Sigmoid colon (tissue), 6 donors: ENCODE measurements at regions not wholly inside any gene's neighbourhood (a gene's known extent, or its start where the extent isn't known, plus 50 kb on each side); places are given as distances from the start of the nearest gene placed in this dataset.
"Not testable (repeated sequence)": the region's sequence is repeated elsewhere in the genome, so short reads cannot be mapped to it uniquely, and the experiment has no call there.

Experiments used
- DNase-seq: peaks from one replicate; pipeline ENCODE4 v3.0.0-alpha.2; 2019
- H3K27ac ChIP-seq, 4 donors: fragments of 200-600 bp; sonication (generic); one replicate each; pipeline ENCODE4 v1.5.1; 2016 to 2019; ENCODE audit warnings: mild to moderate bottlenecking in 1 of 4
- H3K27me3 ChIP-seq, 3 donors: fragments of 200-600 bp; sonication (generic); one replicate each; pipeline ENCODE4 v1.5.1; 2019; ENCODE audit warnings: mild to moderate bottlenecking in 1 of 3
- H3K36me3 ChIP-seq, 4 donors: fragments of 200-600 bp; sonication (generic); one replicate each; pipeline ENCODE4 v1.5.1; 2016 to 2019
- H3K4me1 ChIP-seq, 4 donors: fragments of 200-600 bp; sonication (generic); one replicate each; pipeline ENCODE4 v1.5.1; 2017 to 2019
- H3K4me3 ChIP-seq, 4 donors: fragments of 200-600 bp; sonication (generic); one replicate each; pipeline ENCODE4 v1.5.1; 2017 to 2019; ENCODE audit warnings: mild to moderate bottlenecking in 2 of 4, moderate library complexity in 1 of 4
- H3K9me3 ChIP-seq, 4 donors: fragments of 200-600 bp in 3 of 4; sonication (generic) in 3 of 4; one replicate each; pipeline versions ENCODE4 v1.5.1 to v1.6.1; 2013 to 2019
- EP300 ChIP-seq, 4 donors: sonication (generic); formaldehyde crosslinking; IDR thresholded peaks; one replicate each; pipeline ENCODE4 v1.6.1; 2017; ENCODE audit warnings: antibody characterized with exemption in 4 of 4
- POLR2A ChIP-seq, 2 donors: fragments of 450-650 bp; IDR thresholded peaks; one replicate each; pipeline ENCODE4 v1.6.1; 2016; ENCODE audit warnings: antibody characterized with exemption in 2 of 2, mild to moderate bottlenecking in 2 of 2, moderate library complexity in 2 of 2
- POLR2AphosphoS5 ChIP-seq, 4 donors: sonication (generic); formaldehyde crosslinking; IDR thresholded peaks; one replicate each; pipeline ENCODE4 v1.6.1; 2017; ENCODE audit warnings: antibody characterized with exemption in 4 of 4
- WGBS, 2 donors: extraction: QIAGEN DNeasy Blood & Tissue Kit; methylation state at CpG; one replicate each; pipeline ENCODE4 v1.1.7; 2013; 5-methylcytosine and 5-hydroxymethylcytosine counted together
- intact Hi-C: fragments of 100-400 bp; cut with DNase I; formaldehyde crosslinking; loops from one replicate; pipeline ENCODE4 v1.15.1; 2023
- TF ChIP-seq, protein P1 (sequence below), 4 experiments: fragments of 450-650 bp in 3 of 4; fragments of 200-600 bp in 1 of 4; IDR thresholded peaks; one replicate each; pipeline ENCODE4 v1.5.1; 2016 to 2019; ENCODE audit warnings: antibody characterized with exemption in 4 of 4, mild to moderate bottlenecking in 3 of 4, moderate library complexity in 2 of 4
- donor health status: healthy with polysubstance abuse.
- donor health status: healthy.

DNA sequence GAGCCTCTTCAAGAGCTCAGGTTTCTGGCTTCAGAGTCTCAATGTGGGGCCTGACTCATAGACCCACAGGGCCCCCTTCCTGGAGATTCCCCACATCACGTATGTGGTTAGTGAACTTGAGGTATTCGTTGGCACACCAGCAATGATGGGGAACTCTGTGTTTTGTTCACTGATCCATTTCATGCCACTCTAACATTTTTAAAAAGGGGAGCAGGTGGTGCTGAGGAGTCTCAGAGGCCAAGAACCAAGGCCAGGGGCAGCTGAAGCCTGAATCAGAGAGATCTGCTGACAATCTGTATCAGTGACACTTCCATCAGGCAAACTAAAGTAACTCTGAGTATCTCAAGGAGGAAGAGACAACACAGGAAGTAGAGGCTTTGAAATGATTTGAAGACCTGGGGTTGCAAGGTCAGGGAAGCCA lies 323.4 kb downstream of the VRK1 start:
- H3K9me3 ChIP-seq, result no peaks in the 10 kb centered on the region
- DNase-seq, result no peak
- no peaks in the 10 kb centered on the region for H3K36me3 ChIP-seq
- H3K27me3 ChIP-seq, result peaks cover 0 to 4% (median 0%) of the 10 kb centered on the region in 3 donors
- WGBS, 2 donors, result 34 to 68% methylated on average over 2 of the region's 2 CpGs
- intact Hi-C loops, result no loop called here
- TF ChIP-seq EP300 (IDR thresholded peaks at IDR 0.05) (no peak), POLR2A (IDR thresholded peaks at IDR 0.05) (no peak), POLR2AphosphoS5 (IDR thresholded peaks at IDR 0.05) (no peak)
- TF ChIP-seq, protein P1, sequence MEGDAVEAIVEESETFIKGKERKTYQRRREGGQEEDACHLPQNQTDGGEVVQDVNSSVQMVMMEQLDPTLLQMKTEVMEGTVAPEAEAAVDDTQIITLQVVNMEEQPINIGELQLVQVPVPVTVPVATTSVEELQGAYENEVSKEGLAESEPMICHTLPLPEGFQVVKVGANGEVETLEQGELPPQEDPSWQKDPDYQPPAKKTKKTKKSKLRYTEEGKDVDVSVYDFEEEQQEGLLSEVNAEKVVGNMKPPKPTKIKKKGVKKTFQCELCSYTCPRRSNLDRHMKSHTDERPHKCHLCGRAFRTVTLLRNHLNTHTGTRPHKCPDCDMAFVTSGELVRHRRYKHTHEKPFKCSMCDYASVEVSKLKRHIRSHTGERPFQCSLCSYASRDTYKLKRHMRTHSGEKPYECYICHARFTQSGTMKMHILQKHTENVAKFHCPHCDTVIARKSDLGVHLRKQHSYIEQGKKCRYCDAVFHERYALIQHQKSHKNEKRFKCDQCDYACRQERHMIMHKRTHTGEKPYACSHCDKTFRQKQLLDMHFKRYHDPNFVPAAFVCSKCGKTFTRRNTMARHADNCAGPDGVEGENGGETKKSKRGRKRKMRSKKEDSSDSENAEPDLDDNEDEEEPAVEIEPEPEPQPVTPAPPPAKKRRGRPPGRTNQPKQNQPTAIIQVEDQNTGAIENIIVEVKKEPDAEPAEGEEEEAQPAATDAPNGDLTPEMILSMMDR (IDR thresholded peaks at IDR 0.05), result no peak
- no peaks in the 10 kb centered on the region for H3K4me1 ChIP-seq
- H3K4me3 ChIP-seq, result no peak overlapping the region
- no peak overlapping the region for H3K27ac ChIP-seq

DNA sequence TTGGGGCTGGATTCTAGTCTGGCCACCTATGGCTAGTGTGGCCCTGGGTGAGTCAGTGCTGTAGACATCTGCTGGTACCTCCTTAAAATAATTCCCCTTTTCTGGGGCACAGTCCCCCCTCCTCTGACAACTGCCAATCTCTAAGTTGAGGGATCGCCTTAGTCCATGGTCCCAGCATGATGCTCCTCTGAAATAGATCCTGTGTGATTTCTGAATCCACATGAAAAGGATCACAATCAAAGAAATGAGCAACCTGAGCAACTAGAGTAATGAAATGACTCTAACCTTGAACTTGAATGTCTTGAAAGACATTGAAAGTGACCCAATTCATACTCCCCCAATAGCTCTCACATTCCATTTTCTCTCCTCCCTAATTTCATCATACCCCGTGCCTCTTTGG lies 332.5 kb downstream of the VRK1 start:
- Histone ChIP-seq H3K27me3 (no peaks in the 10 kb centered on the region), H3K4me3 (no peak overlapping the region), H3K4me1 (no peaks in the 10 kb centered on the region), H3K27ac (no peak overlapping the region), H3K36me3 (no peaks in the 10 kb centered on the region), H3K9me3 (peaks cover 0 to 2% (median 0%) of the 10 kb centered on the region in 4 donors)
- WGBS, 2 donors, result 91 to 97% methylated on average over 2 of the region's 2 CpGs
- no peak for DNase-seq
- intact Hi-C loops, result no loop called here
- TF ChIP-seq POLR2AphosphoS5 (IDR thresholded peaks at IDR 0.05) (no peak), EP300 (IDR thresholded peaks at IDR 0.05) (no peak), POLR2A (IDR thresholded peaks at IDR 0.05) (no peak)
- TF ChIP-seq, protein P1 (IDR thresholded peaks at IDR 0.05), result no peak

DNA sequence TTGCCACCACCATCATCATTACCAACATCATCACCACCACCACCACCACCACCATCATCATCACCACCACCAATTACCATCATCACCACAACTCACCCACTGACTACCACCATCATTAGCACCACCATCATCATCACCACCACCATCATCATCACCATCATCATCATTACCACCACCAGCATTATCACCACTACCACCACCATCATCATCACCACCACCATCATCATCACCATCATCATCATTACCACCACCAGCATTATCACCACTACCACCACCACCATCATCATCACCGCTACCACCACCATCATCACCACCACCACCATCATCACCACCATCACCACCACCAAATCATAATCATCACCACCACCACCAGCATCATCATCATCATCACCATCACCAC lies 338.7 kb downstream of the VRK1 start:
- WGBS, 2 donors, result 96 to 100% methylated on average over 1 of the region's 1 CpG
- H3K4me3 ChIP-seq, H3K36me3 ChIP-seq, H3K9me3 ChIP-seq, H3K4me1 ChIP-seq, H3K27ac ChIP-seq, H3K27me3 ChIP-seq, intact Hi-C loops: not testable (repeated sequence)
- peak; percentile 15 for DNase-seq

DNA sequence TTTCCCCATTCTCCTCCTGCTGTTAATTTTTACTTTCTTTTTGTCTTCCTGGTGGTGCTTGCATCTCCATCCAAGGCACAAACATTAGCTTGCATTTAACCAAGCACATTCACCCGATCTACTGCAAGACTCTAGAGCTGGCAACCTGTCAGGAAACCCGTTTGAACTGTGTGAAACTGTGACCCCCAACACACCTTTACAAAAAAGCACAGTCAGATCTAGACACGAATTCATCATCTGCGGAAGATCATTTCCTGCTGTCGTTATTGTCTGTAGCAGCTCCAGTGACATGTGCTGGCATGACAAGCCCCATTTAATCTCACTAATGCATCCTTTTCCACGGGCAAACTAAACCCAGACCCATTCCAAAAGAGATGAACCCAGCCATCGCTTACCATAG lies 340.5 kb downstream of the VRK1 start:
- TF ChIP-seq, protein P1 (IDR thresholded peaks at IDR 0.05), result no peak
- no peak for TF ChIP-seq EP300 (IDR thresholded peaks at IDR 0.05)
- Histone ChIP-seq H3K4me1 (no peaks in the 10 kb centered on the region), H3K9me3 (peaks cover 0 to 2% (median 0%) of the 10 kb centered on the region in 4 donors), H3K27me3 (no peaks in the 10 kb centered on the region), H3K36me3 (no peaks in the 10 kb centered on the region), H3K27ac (no peak overlapping the region), H3K4me3 (no peak overlapping the region)
- DNase-seq, result no peak
- 61 to 75% methylated on average over 7 of the region's 7 CpGs for WGBS, 2 donors
- intact Hi-C loops, result no loop called here

DNA sequence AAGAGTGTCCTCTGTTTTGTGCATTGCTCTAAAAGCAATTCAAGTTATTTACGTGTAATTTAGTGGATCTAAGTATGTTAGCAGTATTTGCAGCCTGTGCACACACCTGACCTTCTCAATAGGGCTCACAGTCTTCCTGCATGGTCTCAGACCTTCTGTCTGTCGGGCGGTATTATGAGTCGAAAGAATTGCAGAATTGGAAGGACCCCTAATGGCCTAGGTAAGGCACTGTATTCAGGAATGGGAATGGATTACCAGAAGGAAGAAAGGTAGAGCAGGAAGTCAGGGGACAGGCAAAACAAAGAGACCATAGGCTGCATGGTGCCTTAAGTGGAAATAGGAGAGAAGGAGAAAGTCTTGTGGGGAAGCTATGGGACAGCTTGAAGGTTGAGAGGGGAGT lies 341.6 kb downstream of the VRK1 start:
- H3K9me3 ChIP-seq, result peaks cover 0 to 2% (median 0%) of the 10 kb centered on the region in 4 donors
- H3K36me3 ChIP-seq, result no peaks in the 10 kb centered on the region
- DNase-seq, result no peak
- H3K4me1 ChIP-seq, result no peaks in the 10 kb centered on the region
- 78 to 84% methylated on average over 4 of the region's 4 CpGs for WGBS, 2 donors
- no peak overlapping the region for H3K4me3 ChIP-seq
- TF ChIP-seq POLR2A (IDR thresholded peaks at IDR 0.05) (no peak), POLR2AphosphoS5 (IDR thresholded peaks at IDR 0.05) (no peak), EP300 (IDR thresholded peaks at IDR 0.05) (no peak)
- TF ChIP-seq, protein P1 (IDR thresholded peaks at IDR 0.05), result no peak
- H3K27ac ChIP-seq, result no peak overlapping the region
- intact Hi-C loops, result no loop called here
- no peaks in the 10 kb centered on the region for H3K27me3 ChIP-seq
